PC-9 (cell line): ENCODE measurements at regions not wholly inside any gene's neighbourhood (a gene's known extent, or its start where the extent isn't known, plus 50 kb on each side); places are given as distances from the start of the nearest gene placed in this dataset.

Experiments
- BruUV-seq: library from RNA; stranded (reverse); fragments of 400-500 nt; replicated peaks from 2 replicates; lab custom pipeline; 2021; lab: Mats Ljungman, UMichigan
- CTCF ChIA-PET: fragments of 300-600 bp; sonication (Branson Sonifier 250); formaldehyde crosslinking; loops from one replicate; lab custom pipeline; 2022; ENCODE audit warnings: antibody characterized with exemption; lab: Charles Lee
- POLR2A ChIA-PET: fragments of 300-600 bp; sonication (Branson Sonifier 250); formaldehyde crosslinking; loops from one replicate; lab custom pipeline; 2022; ENCODE audit warnings: antibody characterized with exemption; ENCODE audit not compliant: unreplicated experiment; lab: Charles Lee
- DNase-seq, 2 experiments: peaks; one replicate each; pipeline versions ENCODE4 v3.0.0 to v3.0.0-alpha.2; 2015 to 2022; ENCODE audit warnings: mixed read lengths in 1 of 2
- H2AFZ ChIP-seq: fragments of 200-600 bp; sonication (generic); 2 replicates; pipeline ENCODE4 v1.8.1; 2017; ENCODE audit warnings: antibody characterized with exemption
- H3F3A ChIP-seq: fragments of 200-600 bp; sonication (generic); 2 replicates; pipeline ENCODE4 v1.8.1; 2017; ENCODE audit warnings: antibody characterized with exemption, mild to moderate bottlenecking, low read depth; ENCODE audit not compliant: insufficient read depth
- H3K27ac ChIP-seq: fragments of 200-600 bp; sonication (generic); 2 replicates; pipeline ENCODE4 v1.6.1; 2016; ENCODE audit warnings: mixed run types
- H3K27me3 ChIP-seq: fragments of 200-600 bp; sonication (generic); 2 replicates; pipeline ENCODE4 v1.6.1; 2016; ENCODE audit warnings: low read depth, mixed run types; ENCODE audit not compliant: insufficient read depth
- H3K36me3 ChIP-seq: fragments of 200-600 bp; sonication (generic); 2 replicates; pipeline ENCODE4 v1.6.1; 2016; ENCODE audit warnings: low read depth, mixed run types
- H3K4me1 ChIP-seq: fragments of 200-600 bp; sonication (generic); replicated peaks from 2 replicates; pipeline ENCODE4 v1.6.1; 2016; ENCODE audit warnings: mixed run types; ENCODE audit not compliant: insufficient read depth
- H3K4me2 ChIP-seq: fragments of 200-600 bp; sonication (generic); 2 replicates; pipeline ENCODE4 v1.6.1; 2017; ENCODE audit warnings: mixed run types
- H3K4me3 ChIP-seq: fragments of 200-600 bp; sonication (generic); 2 replicates; pipeline ENCODE4 v1.6.1; 2016; ENCODE audit warnings: mixed run types
- H3K79me2 ChIP-seq: fragments of 200-600 bp; sonication (generic); 2 replicates; pipeline ENCODE4 v1.6.1; 2017; ENCODE audit warnings: low read depth, mixed run types
- H3K9me2 ChIP-seq: fragments of 200-600 bp; sonication (generic); 2 replicates; pipeline ENCODE4 v1.8.1; 2017; ENCODE audit warnings: mild to moderate bottlenecking; ENCODE audit not compliant: insufficient read depth
- H3K9me3 ChIP-seq: fragments of 200-600 bp; sonication (generic); 2 replicates; pipeline ENCODE4 v1.8.1; 2016; ENCODE audit warnings: low read depth; ENCODE audit not compliant: insufficient read depth
- H4K20me1 ChIP-seq: fragments of 200-600 bp; sonication (generic); 2 replicates; pipeline ENCODE4 v1.8.1; 2017; ENCODE audit not compliant: insufficient read depth
- EZH2 ChIP-seq: fragments of 200-600 bp; sonication (generic); IDR thresholded peaks from 2 replicates; pipeline ENCODE4 v1.8.0; 2017; ENCODE audit warnings: antibody characterized with exemption, low read depth
- intact Hi-C: fragments of 100-400 bp; cut with micrococcal nuclease; formaldehyde crosslinking; loops from one replicate; pipeline ENCODE4 v1.10.0; 2022; ENCODE audit not compliant: unreplicated experiment
- TF ChIP-seq, protein P1 (sequence below): fragments of 200-600 bp; sonication (generic); conservative IDR thresholded peaks from 2 replicates; pipeline ENCODE4 v1.6.1; 2017; ENCODE audit warnings: mixed run types, antibody characterized with exemption, mild to moderate bottlenecking, moderate library complexity

- peaks cover 32% of the 10 kb centered on the region for H3K27me3 ChIP-seq
- H3F3A ChIP-seq = no peaks in the 10 kb centered on the region
- H3K79me2 ChIP-seq = no peaks in the 10 kb centered on the region
- ChIA-PET CTCF (no interaction called here), POLR2A (no interaction called here)
- no peak for DNase-seq
- H3K27ac ChIP-seq = no peak overlapping the region
- no peak for TF ChIP-seq EZH2
- TF ChIP-seq, protein P1, sequence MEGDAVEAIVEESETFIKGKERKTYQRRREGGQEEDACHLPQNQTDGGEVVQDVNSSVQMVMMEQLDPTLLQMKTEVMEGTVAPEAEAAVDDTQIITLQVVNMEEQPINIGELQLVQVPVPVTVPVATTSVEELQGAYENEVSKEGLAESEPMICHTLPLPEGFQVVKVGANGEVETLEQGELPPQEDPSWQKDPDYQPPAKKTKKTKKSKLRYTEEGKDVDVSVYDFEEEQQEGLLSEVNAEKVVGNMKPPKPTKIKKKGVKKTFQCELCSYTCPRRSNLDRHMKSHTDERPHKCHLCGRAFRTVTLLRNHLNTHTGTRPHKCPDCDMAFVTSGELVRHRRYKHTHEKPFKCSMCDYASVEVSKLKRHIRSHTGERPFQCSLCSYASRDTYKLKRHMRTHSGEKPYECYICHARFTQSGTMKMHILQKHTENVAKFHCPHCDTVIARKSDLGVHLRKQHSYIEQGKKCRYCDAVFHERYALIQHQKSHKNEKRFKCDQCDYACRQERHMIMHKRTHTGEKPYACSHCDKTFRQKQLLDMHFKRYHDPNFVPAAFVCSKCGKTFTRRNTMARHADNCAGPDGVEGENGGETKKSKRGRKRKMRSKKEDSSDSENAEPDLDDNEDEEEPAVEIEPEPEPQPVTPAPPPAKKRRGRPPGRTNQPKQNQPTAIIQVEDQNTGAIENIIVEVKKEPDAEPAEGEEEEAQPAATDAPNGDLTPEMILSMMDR = no peak
- H3K9me2 ChIP-seq = no peaks in the 10 kb centered on the region
- H3K4me3 ChIP-seq = no peak overlapping the region
- no peaks in the 10 kb centered on the region for H4K20me1 ChIP-seq
- no peaks in the 10 kb centered on the region for H3K36me3 ChIP-seq
- BruUV-seq = no TSS peak
- no peak overlapping the region for H3K4me2 ChIP-seq
- H3K9me3 ChIP-seq = no peaks in the 10 kb centered on the region; the same call in 1 of the 2 replicates
- H2AFZ ChIP-seq = no peak overlapping the region
- intact Hi-C loops = no loop called here
- H3K4me1 ChIP-seq = no peaks in the 10 kb centered on the region
Observed at GRCh38 chr2:105691947-105692390, 52.7 kb upstream of the NCK2 start.

DNA sequence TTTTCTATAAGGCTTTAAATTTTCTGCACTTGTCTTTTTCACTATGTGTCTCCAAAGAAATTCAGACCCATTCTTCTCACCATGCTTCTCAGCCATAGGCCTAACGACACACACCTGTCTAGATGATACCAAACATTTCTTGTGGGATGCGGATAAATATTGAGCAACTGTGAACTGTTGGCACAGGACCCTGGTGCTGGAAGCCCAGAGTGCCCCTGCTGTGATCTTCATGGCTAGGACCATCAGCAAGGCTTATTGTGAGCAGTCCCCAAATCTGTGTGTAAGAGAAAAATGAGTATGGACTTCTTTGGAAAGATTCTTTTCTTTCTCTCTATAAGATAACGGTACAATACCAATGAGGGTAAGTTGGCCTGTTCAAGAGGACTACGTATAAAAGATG, 54.1 kb upstream of the NCK2 start:
- BruUV-seq = no TSS peak

GRCh38 chr2:105689484-105689883, 55.2 kb upstream of the NCK2 start:
- BruUV-seq = no TSS peak
- H3K9me2 ChIP-seq = no peaks in the 10 kb centered on the region
- no peaks in the 10 kb centered on the region for H3K9me3 ChIP-seq
- TF ChIP-seq, protein P1 = no peak
- TF ChIP-seq EZH2 = no peak
- no peaks in the 10 kb centered on the region for H3K4me1 ChIP-seq
- no peak overlapping the region for H3K4me3 ChIP-seq
- H3K4me2 ChIP-seq = no peak overlapping the region
- intact Hi-C loops = no loop called here
- no peaks in the 10 kb centered on the region for H3K36me3 ChIP-seq
- POLR2A ChIA-PET = no interaction called here
- no peaks in the 10 kb centered on the region for H3K79me2 ChIP-seq
- no peak overlapping the region for H2AFZ ChIP-seq
- no peaks in the 10 kb centered on the region for H4K20me1 ChIP-seq
- CTCF ChIA-PET = no interaction called here
- H3K27ac ChIP-seq = no peak overlapping the region
- no peaks in the 10 kb centered on the region for H3F3A ChIP-seq
- H3K27me3 ChIP-seq = peaks cover 13% of the 10 kb centered on the region; the same call in 1 of the 2 replicates
- no peak for DNase-seq

More for the DNA sequence above, 54.1 kb upstream of the NCK2 start:
- Histone ChIP-seq H3F3A (no peaks in the 10 kb centered on the region), H3K79me2 (no peaks in the 10 kb centered on the region), H3K4me1 (no peaks in the 10 kb centered on the region), H2AFZ (no peak overlapping the region), H4K20me1 (no peaks in the 10 kb centered on the region), H3K9me3 (no peaks in the 10 kb centered on the region), H3K27ac (no peak overlapping the region), H3K4me2 (no peak overlapping the region), H3K27me3 (peaks cover 22% of the 10 kb centered on the region), H3K4me3 (no peak overlapping the region), H3K9me2 (no peaks in the 10 kb centered on the region), H3K36me3 (no peaks in the 10 kb centered on the region)
- CTCF ChIA-PET = no interaction called here
- no peak for DNase-seq
- TF ChIP-seq, protein P1 = no peak
- no peak for TF ChIP-seq EZH2
- intact Hi-C loops = no loop called here
- POLR2A ChIA-PET = no interaction called here
